ENCODE measurements at regions not wholly inside any gene's neighbourhood (a gene's known extent, or its start where the extent isn't known, plus 50 kb on each side); places are given as distances from the start of the nearest gene placed in this dataset.

GRCh38 chr18:29191263-29191662 is 1014.3 kb upstream of the CDH2 start:
- BruUV-seq (replicated peaks) = no TSS peak
- no peak overlapping the region for H3K4me3 ChIP-seq (ENCODE audit: low read depth in 2 of 2, low read length in 2 of 2)
- H3K36me3 ChIP-seq (ENCODE audit: control insufficient read depth, insufficient read depth, low read length) = no peaks in the 10 kb centered on the region
- H3K27ac ChIP-seq (ENCODE audit: low read length) = no peak overlapping the region
- POLR2A ChIA-PET = no interaction called here
- intact Hi-C loops (cut with micrococcal nuclease; ENCODE audit: unreplicated experiment) = no loop called here
- TF ChIP-seq REST (IDR thresholded peaks at IDR 0.05; ENCODE audit: insufficient read depth in 1 of 2, low read depth in 2 of 2, low read length in 1 of 2) (no peak), TCF7L2 (IDR thresholded peaks at IDR 0.05; ENCODE audit: low read depth, low read length) (no peak), POLR2AphosphoS5 (IDR thresholded peaks at IDR 0.05; ENCODE audit: low read depth, low read length) (no peak), CTCF (IDR thresholded peaks at IDR 0.05) (no peak; the same call in 1 of the 2 replicates), SIN3A (IDR thresholded peaks at IDR 0.05; ENCODE audit: borderline replicate concordance, insufficient read depth, low read depth, low read length) (no peak)
- H3K27me3 ChIP-seq (ENCODE audit: control insufficient read depth, insufficient read depth, low read length) = no peaks in the 10 kb centered on the region
- ATAC-seq = no peak
- no peaks in the 10 kb centered on the region for H3K4me1 ChIP-seq (ENCODE audit: control insufficient read depth, insufficient read depth, low read length)
- in situ Hi-C loops (cut with HindIII; ENCODE audit: low pct_unique_long_range_greater_than_20kb, low sequenced_read_pairs) = no loop called here
- CTCF ChIA-PET = no interaction called here
- H3K9me3 ChIP-seq (ENCODE audit: control insufficient read depth, insufficient read depth, low read depth, low read length) = no peaks in the 10 kb centered on the region
- no peak for DNase-seq (ENCODE audit: low read depth, low spot score)

- no peaks in the 10 kb centered on the region for H3K27me3 ChIP-seq (ENCODE audit: control insufficient read depth, insufficient read depth, low read length)
- no peak for ATAC-seq
- ChIA-PET CTCF (no interaction called here), POLR2A (no interaction called here)
- TF ChIP-seq SIN3A (IDR thresholded peaks at IDR 0.05; ENCODE audit: borderline replicate concordance, insufficient read depth, low read depth, low read length) (no peak), REST (IDR thresholded peaks at IDR 0.05; ENCODE audit: insufficient read depth in 1 of 2, low read depth in 2 of 2, low read length in 1 of 2) (no peak), TCF7L2 (IDR thresholded peaks at IDR 0.05; ENCODE audit: low read depth, low read length) (no peak), CTCF (IDR thresholded peaks at IDR 0.05) (no peak), POLR2AphosphoS5 (IDR thresholded peaks at IDR 0.05; ENCODE audit: low read depth, low read length) (no peak)
- no peak overlapping the region for H3K27ac ChIP-seq (ENCODE audit: low read length)
- no peak for DNase-seq (ENCODE audit: low read depth, low spot score)
- H3K4me3 ChIP-seq (ENCODE audit: low read depth in 2 of 2, low read length in 2 of 2) = no peak overlapping the region
- H3K4me1 ChIP-seq (ENCODE audit: control insufficient read depth, insufficient read depth, low read length) = no peaks in the 10 kb centered on the region
- H3K36me3 ChIP-seq (ENCODE audit: control insufficient read depth, insufficient read depth, low read length) = no peaks in the 10 kb centered on the region
- no TSS peak for BruUV-seq (replicated peaks)
- in situ Hi-C loops (cut with HindIII; ENCODE audit: low pct_unique_long_range_greater_than_20kb, low sequenced_read_pairs) = no loop called here
- intact Hi-C loops (cut with micrococcal nuclease; ENCODE audit: unreplicated experiment) = no loop called here
- H3K9me3 ChIP-seq (ENCODE audit: control insufficient read depth, insufficient read depth, low read depth, low read length) = no peaks in the 10 kb centered on the region
Observed at GRCh38 chr18:29188760-29189159, 1011.8 kb upstream of the CDH2 start.

All from Panc1 (cell line).